ENCODE measurements at regions not wholly inside any gene's neighbourhood (a gene's known extent, or its start where the extent isn't known, plus 50 kb on each side); places are given as distances from the start of the nearest gene placed in this dataset.

- TF ChIP-seq CTCF (optimal IDR thresholded peaks at IDR 0.05 in 1 of 3, IDR thresholded peaks at IDR 0.05 in 1 of 3, conservative IDR thresholded peaks at IDR 0.05 in 1 of 3; ENCODE audit: extremely low read depth in 1 of 3, insufficient read depth in 2 of 3, low read length in 3 of 3) (no peak), EZH2 (IDR thresholded peaks at IDR 0.05; ENCODE audit: low read length) (no peak)
Measured at GRCh38 chr9:7415836-7416235, 383.7 kb downstream of the DMAC1 start.

All from keratinocyte (primary cell).